Kidney tubule cell (primary cell): ENCODE measurements at regions not wholly inside any gene's neighbourhood (a gene's known extent, or its start where the extent isn't known, plus 50 kb on each side); places are given as distances from the start of the nearest gene placed in this dataset.
"Not testable (repeated sequence)": the region's sequence is repeated elsewhere in the genome, so short reads cannot be mapped to it uniquely, and the experiment has no call there.

Experiments used
- DNase-seq: peaks from one replicate; pipeline ENCODE4 v3.0.0-alpha.2; 2018; ENCODE audit warnings: low spot score

DNA sequence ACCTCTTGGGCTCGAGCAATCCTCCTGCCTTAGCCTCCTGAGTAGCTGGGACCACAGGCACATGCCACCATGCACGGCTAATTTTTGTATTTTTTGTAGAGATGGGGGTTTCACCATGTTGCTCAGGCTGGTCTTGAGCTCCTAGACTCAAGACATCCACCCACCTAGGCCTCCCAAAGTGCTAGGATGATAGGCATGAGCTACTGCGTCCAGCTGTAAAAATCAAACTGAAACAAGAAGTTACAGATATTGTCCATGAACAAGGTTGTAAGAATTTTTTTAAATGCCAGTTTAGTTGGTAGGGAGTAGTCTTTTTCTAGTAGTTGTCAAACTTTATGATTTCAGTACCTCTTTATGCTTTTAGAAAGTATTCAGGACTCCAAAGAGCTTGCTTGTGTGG, 424.4 kb upstream of the PMFBP1 start:
- DNase-seq = no peak

DNA sequence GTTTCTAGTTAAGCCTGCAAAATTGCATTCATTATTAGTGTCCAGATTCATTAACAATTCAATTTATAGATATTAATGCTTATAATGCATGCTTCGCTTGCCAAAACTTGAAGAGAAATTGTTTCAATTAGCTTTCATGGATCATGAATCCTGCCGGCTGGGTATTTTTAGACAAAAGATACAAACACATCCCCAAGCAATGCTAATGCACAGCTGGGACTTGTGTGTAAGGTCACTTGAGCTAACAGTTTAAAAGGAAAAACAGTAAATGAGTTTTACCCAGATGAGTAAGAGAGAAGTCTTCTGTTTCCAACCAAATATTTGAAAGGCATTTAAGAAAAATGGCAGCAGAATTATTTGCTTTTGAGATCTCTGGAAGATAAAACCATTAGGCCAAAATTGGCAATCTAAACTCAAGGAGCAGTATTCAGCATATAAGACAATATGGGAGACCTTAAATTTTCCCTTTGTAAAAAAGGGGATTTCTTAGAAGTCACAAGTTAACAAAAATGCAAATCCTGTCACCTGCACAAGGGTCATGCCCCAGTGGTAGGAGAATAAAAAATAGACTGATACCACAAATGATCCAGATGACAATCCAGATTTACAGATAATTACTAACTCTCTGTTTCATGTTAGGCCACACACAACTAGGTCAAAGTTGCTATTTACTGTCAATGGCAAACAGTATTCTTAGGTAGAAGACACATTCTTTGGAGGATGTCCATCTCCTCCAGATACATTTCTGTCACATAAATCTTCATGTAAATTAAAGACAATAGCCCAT, 418.4 kb upstream of the PMFBP1 start:
- no peak for DNase-seq

DNA sequence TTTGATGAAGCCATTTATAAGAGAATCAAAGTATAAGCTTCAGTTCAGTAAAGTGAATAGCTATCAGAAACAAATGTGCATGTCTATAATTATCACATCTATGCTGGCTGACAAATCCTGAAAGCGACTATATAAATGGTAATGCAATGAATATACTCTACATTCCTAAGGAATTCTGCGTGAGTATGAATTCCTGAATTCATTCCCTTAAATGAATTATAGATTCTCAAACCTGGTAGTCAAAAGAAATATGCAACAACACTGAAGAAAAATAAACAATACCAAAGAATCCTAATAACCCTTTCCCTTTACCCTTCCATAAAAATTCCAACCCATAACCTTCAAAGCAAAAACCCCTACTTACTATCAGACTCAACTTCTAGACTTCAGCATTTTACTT, 416.6 kb upstream of the PMFBP1 start:
- DNase-seq = no peak

DNA sequence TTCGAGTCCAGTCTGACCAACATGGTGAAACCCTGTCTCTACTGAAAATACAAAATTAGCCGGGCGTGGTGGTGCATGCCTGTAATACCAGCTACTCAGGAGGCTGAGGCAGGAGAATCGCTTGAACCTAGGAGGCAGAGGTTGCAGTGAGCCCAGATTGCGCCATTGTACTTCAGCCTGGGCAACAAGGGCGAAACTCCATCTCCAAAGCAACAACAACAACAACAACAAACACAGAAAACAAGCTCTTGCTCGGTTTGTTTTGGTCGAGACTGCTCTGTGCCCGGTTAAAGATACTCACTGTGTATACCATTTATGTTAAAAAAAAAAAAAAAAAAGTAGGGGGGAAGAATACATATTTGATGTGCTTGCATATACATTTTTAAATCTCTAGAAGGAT, 406.1 kb upstream of the PMFBP1 start:
- DNase-seq = not testable (repeated sequence)

DNA sequence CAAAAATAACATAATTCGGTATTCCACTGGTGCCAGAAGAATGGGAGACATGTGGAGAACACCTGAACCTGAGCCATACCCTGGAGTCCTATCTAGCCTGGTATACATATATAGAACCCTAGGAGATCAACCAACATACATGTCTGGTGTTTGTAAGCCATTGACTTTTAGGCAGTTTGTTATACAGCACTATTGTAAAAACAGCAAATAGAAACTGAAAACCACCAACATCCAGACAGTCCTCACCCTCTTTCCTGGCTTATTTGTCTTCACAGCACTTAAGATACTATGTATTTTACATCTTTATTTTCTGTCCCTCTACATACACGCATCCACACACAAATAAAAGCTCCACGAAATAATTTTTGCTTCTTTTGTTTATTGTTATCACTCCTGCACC, 404.2 kb upstream of the PMFBP1 start:
- no peak for DNase-seq

DNA sequence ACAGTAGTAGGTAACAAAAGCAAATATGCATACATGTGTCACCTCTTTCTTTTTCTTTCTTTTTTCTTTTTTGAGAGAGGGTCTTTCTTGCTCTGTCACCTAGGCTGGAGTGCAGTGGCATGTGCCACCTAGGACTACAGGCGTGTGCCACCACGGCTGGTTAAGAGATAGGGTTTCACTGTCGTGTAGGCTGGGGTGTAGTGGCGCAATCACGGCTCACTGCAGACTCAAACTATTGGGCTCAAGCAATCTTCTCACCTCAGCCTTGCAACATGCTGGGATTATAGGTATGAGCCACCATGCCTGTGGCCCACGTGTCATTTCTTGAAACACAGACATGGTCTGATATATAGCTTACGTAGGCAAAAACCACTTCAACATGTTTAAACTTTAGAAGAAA, 397.7 kb upstream of the PMFBP1 start:
- no peak for DNase-seq

DNA sequence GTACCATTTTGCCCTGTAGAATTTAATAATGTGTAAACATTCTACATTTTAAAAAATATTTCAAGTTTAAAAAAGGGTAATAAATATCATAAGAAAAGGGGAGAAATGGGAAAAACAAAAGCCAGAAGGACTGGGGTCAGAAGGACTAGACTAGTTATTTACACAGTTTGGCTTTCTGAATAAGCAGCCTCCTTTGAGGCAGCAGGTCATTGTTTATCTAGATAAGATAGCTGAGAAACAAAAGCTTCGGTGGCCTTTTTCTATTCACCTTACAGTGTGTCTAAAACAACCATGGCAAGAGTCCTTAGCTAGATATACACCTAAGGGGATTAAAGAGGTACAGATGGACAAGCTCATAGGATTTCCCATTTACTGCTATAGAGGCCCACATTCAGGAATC, 396.5 kb upstream of the PMFBP1 start:
- DNase-seq = no peak

DNA sequence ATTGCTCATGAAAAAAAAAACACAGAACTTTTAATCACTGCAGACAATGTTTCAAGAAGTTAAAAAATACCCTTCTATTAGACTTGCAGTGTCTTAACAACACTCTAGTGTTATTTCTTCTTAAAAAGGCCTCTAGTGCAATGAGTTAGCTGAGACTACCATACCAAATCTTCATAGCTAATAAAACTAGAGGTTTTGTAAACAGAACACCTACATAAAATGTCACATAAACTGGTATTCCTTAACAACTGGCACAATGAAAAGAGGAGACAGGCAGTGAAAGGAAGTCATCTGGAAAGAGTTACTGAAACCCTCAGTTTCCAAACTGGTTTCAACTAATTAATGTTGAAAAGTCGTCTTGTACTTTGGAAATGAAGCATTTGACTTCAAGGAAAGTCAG, 394.2 kb upstream of the PMFBP1 start:
- DNase-seq = no peak

DNA sequence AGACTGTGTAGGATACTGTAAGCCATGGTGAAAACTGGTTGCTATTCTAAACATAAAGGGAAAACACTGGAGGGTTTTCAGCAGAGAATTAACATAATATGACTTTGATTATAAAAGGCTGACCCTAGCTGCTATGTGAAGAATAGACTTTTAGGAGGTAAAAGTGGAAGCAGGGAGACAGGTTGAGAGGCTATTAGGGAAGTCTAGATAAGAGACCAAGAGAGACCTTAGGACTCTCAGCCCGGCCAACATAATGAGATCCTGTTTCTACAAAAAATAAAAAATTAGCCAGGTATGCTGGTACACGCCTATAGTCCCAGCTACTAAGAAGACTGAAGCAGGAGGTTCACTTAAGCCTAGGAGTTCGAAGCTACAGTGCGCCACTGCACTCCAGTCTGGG, 393.2 kb upstream of the PMFBP1 start:
- no peak for DNase-seq

DNA sequence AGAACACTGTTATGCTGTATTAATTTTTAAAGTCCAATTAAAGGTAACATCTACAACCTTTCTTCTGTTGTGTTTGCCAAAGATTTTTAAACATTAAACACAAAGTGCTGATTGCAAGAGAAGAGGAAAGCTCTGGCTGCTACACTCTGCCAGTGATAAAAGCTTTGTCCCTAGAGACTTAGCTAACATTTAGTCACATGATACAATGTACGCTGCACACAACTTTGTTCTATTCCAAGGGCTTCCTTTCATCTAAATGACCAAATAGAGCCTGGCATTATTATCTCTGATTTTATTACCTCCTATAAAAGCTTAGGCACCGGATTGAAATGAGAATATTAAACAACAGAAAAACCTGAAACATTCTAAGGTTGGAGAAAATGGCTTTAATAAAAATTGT, 388.7 kb upstream of the PMFBP1 start:
- DNase-seq = no peak

DNA sequence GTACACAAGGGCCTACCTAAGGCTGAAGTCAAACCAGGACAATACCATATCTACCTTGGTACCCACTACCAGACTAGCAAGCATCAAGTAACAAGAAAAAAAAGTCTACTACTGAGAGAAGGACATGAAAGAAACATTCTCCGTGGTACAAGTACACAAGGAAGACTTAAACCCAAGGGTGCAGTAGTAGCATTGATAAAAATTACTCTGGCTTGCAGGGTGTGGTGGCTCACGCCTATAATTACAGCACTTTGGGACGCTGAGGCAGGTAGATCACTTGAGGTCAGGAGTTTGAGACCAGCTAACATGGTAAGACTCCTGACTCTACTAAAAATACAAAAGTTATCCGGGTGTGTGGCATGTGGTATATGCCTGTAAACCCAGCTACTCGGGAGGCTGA, 386.5 kb upstream of the PMFBP1 start:
- no peak for DNase-seq

DNA sequence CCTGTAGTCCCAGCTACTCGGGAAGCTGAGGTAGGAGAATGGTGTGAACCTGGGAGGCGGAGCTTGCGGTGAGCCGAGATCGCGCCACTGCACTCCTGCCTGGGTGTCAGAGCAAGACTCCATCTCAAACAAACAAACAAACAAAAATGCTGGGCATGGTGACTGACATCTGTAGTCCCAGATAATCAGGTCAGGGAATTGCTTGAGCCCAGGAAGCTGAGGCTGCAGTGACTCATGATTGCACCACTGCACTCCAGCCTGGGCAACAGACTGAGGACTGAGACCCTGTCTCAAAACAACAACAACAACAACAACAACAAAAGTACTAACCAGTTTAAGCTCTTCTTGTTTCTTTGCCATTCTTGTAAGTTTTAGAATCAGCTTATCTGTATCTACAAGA, 383.0 kb upstream of the PMFBP1 start:
- DNase-seq = peak; percentile 28

DNA sequence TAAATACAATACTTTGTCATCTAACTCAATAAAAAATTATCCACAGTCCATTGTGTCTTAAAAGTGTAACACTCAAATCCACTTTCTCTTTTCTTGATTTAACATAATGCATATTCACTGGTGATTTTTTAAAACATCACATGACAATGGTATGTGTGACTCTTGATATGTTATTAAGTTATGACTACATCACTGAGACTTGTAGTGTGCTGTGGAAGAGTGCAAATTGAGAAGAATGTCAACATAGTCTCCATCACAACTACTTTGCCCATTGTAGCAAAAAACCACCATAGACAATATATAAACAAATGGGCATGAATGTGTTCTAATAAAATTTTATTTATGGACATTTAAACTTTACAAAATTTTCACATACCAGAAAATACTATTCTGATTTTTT, 380.7 kb upstream of the PMFBP1 start:
- DNase-seq = no peak

DNA sequence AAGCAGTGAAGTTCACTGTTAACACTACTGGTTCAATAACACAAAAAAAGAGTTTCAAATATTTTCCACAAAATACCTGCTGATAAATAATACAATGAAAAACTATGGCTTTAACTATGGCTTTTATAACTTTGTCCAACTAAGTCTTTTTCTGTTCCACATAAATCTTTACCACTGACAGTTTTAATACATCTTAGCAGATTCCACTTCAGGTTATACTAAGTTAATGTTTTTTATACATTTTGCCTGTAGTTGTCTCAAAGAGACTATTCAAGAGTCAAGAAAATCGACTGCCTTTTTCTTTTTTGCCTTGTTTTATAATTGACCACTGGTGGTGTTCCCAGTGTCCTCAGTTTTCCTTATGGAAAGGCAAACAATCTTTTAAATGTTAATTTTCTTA, 379.7 kb upstream of the PMFBP1 start:
- DNase-seq = no peak

DNA sequence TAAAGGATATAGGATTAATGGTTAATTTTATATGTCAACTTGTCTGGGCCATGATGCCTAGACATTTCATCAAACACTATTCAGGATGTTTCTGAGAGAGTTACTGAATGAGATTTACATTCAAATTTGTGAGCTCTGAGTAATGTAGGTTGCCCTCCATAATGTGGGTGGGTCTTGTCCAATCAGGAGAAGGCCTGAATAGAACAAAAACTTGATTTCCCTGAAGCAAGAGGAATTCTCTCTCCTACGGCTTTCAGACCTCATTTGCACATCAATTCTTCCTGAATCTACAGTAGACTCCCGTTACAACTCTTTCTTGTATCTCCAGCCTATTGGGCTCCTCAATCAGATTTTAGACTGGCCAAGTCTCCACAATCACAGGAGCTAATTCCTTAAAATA, 377.9 kb upstream of the PMFBP1 start:
- DNase-seq = no peak

DNA sequence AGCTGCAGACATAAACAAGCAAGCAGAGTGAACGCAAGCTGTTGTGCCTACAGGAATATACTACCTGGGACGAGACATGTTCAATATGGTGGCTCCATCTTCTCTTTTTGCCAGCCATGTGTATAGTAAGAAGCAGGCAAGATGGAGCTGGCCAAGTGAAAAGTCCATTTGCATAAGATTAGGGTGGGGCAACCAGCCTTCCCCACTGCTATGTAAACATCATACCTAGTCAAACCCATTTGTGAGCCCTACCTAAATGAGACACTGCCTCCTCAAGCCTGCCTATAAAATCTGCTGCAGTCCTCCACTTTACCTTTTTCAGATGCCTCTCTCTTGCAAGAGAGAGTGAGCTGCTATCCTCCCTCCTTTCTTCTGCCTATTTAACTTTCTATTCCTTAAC, 370.1 kb upstream of the PMFBP1 start:
- no peak for DNase-seq

DNA sequence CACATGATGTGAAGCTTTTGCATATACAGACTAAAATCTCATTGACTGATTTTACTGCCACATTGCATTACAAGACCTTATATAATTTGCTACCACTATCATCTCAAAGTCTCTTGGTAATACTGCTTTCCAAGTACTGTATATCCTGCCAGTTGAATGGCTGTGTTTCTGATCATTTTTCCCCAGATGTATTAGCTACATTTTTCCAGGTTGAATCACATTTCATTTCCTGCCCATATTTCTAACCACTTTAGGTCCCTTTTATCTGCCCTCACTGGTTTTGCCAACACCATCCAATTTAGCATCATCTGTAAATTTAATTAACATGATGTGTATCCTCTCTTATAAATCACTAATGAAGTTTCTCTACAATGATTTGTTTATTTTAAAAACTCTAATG, 365.7 kb upstream of the PMFBP1 start:
- DNase-seq = peak; percentile 27

DNA sequence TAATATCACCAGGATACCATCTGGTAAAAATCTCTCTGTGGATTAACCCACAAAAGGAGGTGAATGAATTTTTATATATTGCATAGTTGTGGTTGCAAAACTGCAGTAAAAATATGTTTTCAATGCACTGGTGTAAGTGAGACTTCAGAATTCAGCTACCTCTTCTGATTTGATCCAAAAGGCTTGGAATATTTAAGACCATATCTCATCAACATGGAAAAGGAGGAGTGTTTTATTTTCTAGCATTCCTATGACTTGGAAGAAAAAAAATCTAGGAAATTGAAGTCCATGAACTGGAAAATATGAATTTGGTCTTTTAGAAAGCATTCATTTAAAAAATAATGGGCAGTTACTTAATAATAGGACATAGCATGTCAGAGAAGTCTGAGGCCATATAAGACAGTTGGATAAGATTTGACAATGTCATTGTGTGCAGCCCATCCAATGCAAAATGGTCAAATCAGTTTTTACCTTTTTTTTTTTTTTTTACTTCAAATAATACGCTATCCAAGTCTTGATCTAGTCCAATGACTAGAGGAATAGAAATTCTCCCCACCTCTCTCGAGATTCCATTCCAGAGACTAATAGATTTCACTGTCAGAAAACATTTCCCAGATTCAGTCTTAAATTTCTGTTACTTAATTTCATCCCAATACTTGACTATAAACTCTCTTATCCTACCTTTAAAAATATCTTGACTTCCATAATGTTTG, 364.9 kb upstream of the PMFBP1 start:
- no peak for DNase-seq

DNA sequence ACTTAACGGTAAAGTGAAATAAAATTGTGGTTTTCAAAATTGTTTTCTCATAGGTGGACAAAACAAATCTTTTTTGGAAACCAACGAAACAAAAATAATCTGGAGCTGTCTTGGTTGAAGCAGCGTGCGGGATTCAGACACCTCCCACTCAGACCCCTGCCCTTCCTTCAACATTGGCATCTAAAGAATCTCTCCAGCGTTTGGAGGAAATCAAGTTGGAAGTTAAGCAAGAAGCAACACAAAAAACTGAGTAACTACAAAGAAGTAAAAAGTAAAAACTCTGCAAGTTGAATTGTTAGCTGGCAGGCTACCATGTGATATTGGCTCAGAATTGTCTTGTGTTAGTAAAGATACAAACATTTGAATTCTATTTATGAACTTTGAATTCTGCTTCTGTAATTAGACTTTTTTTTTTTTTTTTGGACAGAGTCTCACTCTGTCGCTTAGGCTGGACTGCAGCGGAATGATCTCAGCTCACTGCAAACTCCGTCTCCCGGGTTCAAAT, 361.0 kb upstream of the PMFBP1 start:
- no peak for DNase-seq

DNA sequence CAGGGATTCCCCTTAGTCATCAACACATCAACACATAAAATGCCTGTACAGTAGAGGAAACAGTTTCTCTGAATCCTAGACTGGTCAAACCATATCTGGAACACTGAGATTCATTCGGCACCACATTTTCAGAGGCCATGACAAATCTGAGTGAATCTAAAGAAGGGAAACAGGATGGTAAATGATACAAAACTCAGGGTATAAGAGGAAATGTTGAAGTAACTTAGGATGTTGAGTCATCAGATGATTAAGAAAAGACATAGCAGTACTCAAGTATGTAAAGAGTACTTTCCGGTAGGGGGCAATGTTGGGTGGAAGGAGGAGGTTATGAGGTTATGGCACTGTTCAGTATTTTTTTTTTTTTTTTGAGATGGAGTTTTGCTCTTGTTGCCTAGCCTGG, 358.5 kb upstream of the PMFBP1 start:
- peak; percentile 65 for DNase-seq

DNA sequence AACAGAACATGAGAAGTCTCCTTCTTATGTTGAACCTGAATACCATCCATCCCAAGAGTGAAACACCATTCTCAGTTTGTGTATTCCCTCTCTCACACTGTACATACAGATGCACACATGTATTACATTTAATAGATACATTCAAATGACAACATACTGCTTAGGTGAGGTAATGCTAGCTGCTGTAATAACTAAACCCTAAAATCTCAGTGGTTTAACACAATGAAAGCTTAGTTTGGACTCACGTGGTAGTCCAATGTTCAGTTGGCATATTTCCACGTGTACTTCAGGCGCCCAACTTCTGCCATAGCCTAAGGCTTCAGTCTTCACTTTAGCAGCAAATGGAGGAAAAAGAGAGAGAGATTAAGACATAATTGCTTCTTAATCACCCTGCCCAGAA, 351.1 kb upstream of the PMFBP1 start:
- DNase-seq = no peak

DNA sequence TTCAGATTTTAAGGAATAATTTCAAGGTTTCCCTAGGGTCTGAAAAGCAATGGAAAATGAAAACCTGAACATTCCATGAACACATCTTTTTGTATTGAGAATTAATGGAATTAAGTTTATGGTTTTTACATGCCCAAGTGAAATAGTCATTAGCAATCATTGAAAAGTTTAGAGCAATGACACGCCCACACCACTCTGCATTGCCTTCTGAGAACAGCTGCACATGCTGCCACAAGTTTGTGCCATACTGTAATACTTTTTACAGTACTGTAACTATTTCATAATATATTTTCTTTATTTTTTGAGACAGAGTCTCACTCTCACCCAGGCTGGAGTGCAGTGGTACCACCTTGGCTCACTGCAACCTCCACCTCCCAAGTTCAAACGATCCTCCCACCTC, 345.2 kb upstream of the PMFBP1 start:
- DNase-seq = no peak

DNA sequence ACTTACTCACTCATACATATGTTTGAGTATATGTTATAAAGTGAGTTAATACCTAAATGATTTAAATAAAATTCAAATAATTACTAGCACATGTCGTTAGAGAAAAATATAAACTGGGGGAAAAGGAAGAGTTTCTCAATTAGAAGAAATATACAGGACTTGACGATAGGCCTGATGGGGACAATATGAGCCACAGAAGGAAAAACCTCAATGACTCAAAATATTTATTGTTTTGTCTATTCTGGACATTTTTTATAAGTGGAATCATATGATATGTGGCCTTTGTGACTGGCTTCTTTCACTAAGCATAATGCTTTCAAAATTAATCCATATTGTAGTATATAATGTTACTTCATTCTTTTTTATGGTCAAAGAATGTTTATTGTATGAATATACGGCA, 339.2 kb upstream of the PMFBP1 start:
- DNase-seq = no peak

DNA sequence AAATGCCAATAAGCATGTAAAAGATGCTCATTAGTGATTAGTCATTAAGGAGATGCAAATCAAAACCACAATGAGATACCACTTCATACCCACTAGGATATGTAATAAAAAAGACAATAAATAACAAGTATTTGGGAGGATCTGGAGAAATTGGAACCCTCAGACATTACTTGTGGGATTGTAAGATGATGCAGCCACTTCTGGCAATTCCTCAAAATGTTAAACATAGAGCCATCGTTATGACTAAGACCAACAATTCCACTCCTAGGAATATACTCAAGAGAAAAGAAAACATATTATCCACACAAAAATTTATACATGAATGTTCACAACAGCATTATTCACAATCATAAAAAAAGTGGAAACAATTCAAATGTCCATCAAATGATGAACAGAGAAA, 336.2 kb upstream of the PMFBP1 start:
- no peak for DNase-seq
